ENCODE measurements at regions not wholly inside any gene's neighbourhood (a gene's known extent, or its start where the extent isn't known, plus 50 kb on each side); places are given as distances from the start of the nearest gene placed in this dataset.
"Not testable (repeated sequence)": the region's sequence is repeated elsewhere in the genome, so short reads cannot be mapped to it uniquely, and the experiment has no call there.

DNA sequence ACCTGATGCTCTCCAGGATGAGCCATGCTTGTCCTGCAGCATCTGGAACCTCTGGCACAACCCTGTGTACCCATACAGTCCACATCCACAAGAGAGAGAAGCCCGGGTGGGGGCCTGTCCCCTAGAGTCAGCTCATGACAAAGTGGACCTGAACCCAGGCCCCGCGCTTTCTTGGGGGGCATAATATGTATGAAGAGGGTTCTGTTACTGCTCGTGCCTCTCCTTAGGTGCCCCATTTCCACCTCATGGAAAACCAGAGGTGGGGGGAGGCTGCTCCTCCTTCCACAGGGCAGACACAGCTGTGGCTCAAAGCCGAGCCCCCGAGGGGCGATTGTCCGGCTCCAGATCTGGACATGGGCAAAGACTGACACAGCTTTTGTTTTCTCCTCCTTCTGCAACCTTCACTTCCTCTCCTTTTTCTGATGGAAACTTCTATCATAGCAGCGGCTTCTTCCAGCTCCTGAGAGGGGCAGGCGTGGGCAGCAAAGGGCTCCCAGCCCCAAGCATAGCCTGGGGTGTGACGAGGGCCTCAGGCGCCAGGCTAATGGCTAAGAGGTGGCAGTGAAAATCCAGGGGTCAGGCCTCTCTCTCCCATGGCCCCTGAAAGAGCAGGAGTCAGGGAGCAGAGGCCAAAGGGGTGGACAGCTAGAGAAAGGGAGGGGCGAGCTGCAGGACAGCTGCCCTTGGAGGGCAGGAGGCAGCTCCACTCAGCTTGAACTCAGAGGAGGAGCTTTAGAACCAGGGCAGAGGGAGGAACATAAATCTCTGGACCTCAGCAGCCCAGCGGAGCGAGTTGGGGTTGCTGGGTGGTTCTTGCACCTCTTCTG is 155.5 kb downstream of the ZFP36L2 start:
- DNase-seq (ENCODE audit: low spot score) = no peak

DNA sequence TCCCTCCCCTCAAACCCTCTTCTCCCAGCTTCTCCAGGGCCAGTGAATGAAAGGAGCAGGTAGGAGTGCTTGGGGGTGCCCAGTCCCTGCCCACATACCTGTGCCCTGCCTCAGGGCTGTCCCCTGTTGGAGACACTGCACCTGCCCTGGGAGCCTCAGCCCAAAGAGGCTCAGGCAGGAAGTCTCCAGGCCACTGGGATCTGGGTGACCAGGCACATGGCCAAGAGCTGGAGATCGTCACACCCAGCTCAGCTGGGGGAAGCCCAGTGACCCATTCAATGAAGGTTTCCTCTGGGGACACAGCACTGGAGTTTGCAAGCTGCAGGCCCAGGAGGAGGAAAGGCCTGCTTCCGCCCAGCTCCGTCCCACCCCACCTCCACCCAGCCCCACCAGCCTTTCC is 156.4 kb downstream of the ZFP36L2 start:
- DNase-seq (ENCODE audit: low spot score) = no peak

DNA sequence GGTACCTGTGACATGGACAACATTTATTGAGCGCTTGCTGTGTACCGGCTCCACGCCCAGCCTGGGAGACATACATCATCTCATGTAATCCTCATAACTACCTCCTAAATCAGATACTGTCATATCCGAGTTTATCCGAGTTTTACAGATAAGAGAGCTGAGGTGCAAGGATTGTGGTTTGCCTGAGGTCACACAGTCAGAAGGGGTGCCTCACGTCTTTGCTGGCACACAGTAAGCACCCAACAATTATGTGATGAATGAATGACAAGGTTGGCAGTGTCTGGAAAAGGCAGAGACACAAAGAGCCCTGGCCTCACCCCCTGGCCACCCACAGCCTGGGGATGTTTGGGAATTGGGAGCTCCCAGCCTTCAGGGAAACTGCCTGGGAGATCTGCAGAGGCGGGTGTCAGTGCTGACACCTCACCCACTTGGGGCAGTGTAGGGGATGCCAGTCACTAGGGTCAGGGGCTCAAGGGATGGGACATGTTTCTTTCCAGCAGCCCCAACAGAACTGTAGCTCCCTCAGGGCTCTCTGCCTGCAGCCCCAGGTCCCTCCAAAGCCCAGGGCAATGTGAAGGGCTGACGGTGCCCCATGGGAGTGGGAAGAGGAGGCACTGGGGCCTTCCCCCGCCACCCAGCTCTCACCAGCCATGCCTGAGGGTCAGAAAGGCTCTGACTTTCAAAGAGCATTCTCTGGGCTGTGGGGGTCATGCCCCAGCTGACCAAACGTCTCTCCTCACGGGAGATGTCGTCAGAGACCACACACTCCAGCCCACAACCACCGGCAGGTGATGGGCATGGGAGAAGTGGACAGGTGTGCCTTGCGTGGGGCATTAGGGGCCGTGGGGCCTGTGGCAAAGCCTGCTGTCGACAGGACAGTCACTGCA is 157.5 kb downstream of the ZFP36L2 start:
- no peak for DNase-seq (ENCODE audit: low spot score)

DNA sequence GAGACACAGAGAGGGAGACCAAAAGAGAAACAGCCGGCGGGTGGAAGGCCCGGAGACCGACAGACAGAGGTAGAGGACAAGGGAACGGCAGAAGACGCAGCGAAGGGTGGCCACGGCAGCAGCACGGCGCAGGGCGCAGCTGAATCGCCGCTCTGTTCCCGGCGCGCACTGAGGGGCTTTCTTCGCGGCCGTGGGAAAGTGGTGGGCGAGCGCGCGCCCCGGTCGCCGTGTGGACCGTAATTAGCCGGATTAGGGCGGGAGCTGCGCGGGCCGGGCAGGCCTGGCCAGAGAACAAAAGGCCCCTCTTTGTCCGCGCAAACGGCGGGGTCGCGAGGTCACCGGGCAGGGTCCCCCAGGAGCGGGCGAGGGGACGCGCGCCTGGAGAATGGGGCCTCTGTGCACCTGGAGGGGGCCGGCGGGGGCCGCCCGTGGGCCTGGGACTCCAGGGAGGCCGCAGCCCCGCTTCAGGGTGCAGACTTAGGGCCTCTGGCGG is 158.3 kb downstream of the ZFP36L2 start:
- DNase-seq (ENCODE audit: low spot score) = no peak

DNA sequence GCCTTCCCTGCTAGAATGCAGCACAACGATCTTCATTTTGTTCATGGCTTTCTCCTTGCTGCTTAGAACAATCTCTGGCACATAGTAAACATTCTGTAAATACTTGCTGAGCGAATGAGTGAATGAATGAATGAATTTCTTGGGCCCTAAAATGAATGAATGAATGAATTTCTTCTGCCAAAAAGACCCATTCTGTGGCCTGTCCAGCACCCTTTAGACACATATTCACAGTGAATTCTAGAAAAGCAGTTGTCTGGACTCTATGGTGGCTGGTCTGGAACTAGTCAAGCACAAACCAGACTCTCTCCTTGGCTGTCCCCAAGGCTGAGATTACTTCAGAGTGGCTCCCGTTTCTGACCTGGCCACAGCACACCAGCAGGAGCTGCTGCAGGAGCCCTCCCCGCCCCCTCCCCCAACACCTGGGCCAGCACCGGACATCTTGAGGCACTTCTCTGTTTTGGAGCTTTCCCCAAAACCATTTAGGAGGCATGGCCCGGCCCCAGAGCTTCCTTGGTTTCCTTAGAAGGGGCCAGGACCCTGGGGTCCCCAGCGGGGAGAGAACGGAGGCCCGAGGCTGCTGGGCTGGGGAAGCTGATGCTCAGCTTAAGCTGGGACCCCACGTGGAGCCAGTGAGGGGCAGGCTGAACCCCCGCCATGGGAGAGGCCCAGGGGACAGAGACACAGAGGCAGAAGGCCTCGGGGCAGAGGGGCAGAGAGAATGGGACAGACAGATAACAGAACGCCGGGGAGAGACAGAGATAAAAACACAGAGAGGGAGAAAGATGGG is 159.0 kb downstream of the ZFP36L2 start:
- no peak for DNase-seq (ENCODE audit: low spot score)

DNA sequence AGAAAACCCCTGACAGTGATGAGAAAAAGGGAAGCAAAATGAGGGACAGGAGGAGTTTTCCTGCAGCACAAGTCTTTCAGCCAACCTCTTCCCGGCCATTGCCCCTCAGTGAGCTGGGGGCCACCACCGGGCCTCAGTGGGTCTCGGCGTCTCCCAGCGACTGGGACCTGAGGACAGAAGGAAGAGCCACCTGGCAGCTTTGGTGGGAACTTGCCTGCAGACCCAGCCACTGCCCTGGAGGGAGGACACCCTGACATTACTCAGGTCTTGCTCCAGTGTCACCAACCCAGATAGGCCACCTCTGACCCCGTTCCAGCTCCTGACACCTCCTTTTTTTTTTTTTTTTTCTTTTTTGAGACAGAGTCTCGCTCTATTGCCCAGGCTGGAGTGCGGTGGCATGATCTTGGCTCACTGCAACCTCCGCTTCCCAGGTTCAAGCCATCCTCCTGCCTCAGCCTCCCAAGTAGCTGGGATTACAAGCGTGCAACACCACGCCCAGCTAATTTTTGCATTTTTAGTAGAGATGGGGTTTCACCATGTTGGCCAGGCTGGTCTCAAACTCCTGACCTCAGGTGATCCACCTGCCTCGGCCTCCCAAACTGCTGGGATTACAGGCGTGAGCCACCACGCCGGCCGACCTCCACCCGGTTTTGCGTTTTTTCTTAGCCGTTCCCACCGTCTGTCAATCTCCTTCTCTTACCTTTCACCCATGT is 159.7 kb downstream of the ZFP36L2 start:
- not testable (repeated sequence) for DNase-seq (ENCODE audit: low spot score)

DNA sequence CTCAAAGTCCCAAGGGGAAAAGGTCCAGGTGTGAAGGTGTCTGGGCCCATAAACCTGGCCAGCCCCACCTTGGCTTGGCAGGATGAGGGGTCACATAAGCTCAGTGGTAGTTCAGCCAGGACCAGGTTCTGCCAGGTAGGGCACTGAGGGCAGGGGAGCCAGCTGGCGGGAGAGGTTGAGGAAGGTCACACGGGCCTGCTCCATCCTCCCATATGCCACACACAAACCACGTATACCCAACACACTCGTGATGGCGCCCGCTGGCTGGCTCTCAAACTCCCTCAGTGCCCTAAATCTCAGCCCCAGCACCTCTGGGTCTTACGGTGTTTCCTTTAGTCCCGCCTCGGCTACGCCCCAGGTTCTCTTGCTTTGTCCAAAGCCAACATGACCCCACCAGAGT is 160.5 kb downstream of the ZFP36L2 start:
- DNase-seq (ENCODE audit: low spot score) = no peak

DNA sequence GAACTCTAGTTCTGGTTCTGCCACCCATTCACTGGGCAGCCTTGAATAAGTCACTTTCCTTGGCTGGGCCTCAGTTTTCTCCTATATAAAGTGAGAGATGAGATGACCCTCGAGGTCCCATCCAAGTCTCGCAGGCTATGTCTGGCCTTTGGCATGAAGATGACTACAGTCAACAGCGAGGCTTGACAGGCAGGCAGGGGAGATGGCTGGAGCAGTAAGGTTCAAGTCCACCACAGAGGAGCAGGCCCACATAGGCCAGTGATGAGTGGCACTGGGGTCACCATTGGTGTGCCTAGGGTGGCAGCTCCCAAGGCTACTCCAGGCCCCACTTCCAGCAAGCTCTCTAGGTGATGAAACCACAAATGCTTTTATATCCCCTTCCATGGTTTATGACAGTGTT is 161.4 kb downstream of the ZFP36L2 start:
- DNase-seq (ENCODE audit: low spot score) = no peak

DNA sequence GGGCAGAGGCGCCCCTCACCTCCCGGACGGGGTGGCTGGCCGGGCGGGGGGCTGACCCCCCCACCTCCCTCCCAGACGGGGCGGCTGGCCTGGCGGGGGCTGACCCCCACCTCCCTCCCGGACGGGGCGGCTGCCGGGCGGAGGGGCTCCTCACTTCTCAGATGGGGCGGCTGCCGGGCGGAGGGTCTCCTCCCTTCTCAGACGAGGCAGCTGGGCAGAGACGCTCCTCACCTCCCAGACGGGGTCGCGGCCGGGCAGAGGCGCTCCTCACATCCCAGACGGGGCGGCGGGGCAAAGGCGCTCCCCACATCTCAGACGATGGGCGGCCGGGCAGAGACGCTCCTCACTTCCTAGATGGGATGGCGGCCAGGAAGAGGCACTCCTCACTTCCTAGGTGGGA is 163.3 kb downstream of the ZFP36L2 start:
- DNase-seq (ENCODE audit: low spot score) = not testable (repeated sequence)

DNA sequence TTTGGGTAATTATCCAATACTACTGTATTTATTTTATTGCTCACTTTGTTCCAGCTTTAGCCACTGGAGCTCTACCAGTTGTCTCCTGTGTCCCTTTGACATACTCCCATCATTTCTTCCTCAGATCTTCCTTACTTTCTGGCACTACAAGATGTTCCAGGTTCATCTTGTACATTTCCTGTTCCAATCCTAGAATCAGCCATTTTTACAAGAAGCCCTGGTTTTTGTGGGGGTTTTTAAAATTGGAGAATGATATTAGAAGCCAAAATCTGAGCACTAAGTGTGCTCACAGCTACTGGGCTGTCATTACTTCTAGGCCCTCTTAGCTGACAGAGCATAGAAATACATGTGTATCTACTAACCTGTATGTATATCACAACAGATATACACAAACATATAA is 164.3 kb downstream of the ZFP36L2 start:
- no peak for DNase-seq (ENCODE audit: low spot score)

DNA sequence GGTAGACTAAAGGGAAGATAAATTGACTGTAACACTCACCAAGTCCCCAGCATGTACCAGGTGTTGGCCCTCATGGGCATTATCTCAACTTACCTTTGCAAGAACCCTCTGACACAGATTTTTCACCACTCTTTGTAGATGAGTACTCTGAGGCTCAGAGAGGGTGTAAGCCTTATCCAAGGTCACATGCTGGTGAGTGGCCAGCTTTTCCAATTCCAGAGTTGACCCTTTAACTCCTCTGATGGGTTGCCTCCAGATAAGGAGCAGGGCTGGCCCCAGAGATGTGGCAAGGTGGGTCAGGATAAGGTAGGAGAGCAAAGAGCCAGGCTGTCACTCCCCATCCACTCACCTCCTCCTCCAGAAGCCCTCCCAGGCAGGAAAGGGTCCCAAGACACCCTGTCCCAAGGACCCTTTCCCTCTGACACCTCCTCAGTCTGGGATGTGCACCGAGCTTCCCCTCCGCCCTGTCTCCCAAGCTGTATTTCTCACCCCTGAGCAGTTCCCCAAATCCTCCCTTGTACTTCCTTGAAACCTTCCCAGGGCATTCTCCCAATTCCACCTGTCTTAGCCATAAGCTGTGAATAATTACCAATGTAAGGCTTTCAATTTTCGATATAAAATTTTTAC is 165.9 kb downstream of the ZFP36L2 start:
- DNase-seq (ENCODE audit: low spot score) = no peak

DNA sequence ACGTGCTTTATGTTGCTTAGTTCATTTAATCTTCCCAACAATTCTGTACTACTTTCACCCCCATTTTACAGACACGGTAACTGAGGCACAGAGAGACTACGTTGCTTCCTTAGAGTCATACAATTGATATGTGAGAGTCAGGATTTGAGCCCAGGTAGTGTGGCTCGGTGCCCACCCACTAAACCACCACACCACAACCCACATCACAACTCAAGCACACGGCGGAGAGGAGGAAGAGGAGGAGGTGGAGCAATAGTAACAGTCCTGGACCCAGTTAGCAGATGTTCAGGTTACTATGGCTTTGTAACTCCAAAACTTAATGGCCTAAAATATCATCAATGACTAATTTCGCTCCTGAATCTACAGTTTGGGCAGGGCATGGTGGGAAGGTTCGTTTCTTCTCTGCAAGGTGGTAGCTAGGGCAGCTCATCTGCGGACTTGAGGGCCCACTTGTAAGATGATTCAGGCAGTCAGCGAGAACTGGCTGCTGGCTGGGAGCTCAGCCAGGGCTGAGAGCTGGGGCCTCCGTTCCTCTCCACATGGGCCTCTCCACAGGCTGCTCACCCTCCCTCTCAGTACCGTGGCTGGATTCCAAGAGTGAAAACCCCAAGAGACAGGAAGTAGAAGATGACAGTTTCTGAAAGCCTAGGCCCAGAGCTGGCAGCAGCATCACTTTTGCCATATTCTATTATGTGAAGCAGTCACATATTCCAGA is 167.1 kb downstream of the ZFP36L2 start:
- DNase-seq (ENCODE audit: low spot score) = no peak

DNA sequence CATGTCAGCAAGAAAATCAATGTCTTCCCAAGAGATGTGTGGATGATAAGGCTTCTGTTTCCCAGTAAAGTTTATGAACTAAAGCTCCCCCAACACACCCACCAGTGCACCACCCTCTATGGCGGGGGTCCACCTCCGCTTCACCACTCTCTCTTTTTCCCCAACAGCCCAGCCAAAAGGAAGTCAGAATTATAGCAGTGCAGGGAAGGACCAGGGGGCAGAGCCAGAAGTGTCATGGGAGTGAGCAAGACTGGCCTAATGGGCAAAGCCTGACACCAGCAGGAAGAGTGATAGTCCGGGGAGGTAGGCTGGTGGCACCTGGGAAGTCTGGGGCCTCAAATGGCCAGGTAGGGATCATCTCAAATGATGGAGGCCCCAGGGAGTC is 167.7 kb downstream of the ZFP36L2 start:
- no peak for DNase-seq (ENCODE audit: low spot score)

DNA sequence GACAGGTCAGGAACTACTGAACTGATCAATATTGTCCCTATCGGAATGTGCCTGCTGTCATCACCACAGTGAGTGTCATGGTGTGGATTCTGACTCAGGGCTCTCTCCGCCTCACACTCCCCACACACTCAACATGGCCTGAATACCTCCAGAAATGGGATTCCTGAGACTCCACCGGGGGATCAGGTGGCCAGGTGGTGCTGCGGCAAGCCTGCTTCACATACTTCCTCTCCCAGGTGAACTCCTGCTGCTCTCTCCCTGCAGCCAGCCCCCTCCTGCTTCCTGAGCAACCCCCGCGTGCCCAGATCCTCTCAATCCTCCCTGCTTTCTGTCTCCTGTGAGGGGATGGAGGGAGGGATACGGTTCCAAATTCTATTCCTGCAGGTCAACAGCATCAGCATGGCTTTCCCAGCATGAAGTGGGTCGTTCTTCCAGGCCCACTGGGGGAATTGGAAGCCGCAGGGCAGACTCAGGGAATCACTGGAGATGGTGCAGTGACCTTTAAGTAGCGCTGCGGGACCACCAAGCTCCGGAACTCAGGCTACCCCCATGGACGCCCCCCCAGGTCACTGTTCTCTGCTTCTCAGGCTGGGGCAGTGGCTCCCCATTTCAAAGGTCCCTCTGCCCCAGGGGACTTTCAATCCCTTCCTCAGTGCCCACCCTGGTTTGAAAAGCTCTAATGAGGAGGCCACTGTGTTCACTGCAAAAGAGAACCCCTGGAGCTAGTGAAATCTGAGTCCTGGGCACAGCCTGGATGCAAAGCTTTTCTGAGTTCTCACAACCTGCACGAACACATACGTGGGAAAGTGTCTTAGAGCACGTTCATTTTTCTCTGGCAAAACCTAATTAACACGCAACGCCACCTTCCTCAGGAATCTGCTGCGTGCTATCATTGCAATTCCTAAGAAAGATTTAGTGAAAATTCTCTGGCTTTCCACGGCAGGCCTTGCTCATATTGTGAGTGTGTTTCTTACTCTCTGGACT is 168.4 kb downstream of the ZFP36L2 start:
- no peak for DNase-seq (ENCODE audit: low spot score)

DNA sequence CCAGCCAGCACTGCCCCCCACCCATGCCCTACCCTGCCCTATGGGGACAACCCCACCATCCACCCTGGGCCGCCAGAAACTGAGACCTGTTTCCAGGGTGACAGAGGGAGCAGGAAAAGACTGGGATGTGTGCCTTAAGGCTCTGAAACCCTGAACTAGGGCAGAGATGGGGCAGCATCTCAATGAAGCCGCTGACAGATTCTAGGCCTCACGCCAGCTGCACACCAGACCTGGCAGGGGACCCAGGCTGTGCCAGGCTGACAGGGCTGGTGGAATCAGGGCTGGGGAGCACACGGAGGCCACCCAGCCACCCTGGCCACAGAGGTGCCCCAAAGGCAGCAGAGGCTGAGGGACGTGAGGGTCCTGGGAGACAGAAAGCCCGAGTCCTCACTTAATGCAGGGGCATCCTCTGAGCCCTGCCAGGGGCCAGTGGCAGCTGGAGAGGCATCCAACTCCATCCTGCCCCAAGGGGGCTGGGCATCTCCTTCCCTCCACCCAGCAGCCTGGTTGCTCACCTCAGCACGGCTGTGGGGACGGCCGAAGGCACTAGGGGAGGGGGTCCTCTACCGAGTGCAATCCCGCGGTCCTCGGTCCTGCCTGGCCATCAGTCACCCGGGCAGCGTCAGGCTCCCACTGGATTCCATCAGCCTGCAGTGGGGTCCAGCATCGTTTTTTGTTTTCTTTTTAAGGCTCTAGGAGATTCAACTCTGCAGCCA is 169.2 kb downstream of the ZFP36L2 start:
- DNase-seq (ENCODE audit: low spot score) = no peak

DNA sequence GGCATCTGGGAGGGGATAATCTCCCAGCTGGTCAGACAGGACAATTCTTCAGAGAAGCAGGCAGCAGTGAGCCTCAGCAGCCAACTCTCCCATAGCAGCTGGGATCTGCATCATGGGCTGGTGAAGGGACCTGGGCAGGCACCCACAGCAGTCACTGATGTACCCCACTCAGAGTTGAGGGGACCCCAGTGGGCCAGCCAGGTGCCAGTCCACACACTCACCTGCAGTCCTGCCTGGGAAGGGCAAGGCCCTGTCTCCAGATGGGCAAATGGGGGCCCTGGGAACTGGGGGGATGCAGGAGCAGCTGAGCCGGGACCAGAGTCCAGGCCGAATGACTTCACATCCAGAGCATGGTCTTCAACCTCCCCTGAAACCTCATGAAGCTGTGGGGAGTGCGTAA is 170.4 kb downstream of the ZFP36L2 start:
- no peak for DNase-seq (ENCODE audit: low spot score)

DNA sequence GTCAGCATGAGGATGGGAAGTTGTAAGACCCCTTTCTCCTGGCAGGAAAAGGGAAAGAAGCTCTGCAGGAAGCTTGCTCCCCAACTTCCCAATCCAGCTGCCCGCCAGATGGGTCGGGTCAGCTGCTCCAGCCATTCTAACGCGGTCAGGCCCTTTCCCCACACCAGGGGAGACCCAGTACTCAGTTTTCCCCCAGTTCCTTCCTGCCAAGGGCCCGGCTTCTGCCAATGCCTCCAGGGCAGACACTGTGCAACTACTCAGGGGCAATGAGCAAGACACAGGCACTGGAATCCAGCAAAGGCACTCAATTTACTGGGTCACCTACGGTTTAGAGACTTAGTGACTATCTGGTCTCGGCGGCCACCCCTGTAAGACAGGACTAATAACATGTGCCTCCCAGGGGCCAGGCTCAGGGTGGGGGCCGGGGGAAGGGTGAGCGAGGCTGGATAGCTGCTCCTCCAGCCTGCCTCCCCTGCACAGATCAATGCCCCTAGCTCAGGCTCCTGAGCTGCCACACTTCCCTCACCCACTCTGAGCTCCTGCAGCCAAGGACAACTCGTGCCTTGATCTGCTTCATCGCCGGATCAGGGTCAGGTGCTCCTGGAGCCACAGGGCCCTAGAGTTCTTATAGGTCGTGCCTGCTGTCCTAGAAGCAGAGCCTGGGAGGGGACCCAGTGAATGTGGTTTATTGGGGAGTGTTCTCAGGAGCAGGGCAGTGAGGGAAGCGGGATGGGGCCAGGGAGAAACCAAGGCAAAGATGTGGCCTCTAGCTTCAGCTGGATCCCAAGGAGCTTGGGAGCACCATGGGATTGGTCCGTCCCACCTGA is 171.1 kb downstream of the ZFP36L2 start:
- no peak for DNase-seq (ENCODE audit: low spot score)

DNA sequence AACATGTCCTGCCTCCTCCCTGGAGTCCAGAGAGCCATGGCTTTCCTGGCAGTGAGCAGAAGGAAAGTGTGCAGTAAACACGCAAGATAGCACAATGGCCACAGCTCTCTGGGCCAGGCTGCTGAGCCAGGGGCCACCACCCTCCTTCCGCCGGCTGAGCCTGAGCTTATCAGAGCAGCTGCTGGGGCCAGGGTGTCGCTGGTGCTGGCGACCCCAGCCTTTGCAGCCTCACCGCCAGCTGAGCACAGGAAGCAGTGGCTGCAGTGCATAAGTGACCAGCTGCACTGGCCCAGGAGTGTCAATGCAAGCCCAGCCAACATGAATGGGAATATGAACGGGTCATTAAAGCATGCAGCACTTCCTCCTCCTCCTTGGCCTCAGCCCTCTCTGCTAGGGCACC is 172.0 kb downstream of the ZFP36L2 start:
- no peak for DNase-seq (ENCODE audit: low spot score)

All from NAMALWA (cell line).